ENCODE measurements at regions not wholly inside any gene's neighbourhood (a gene's known extent, or its start where the extent isn't known, plus 50 kb on each side); places are given as distances from the start of the nearest gene placed in this dataset.
"Not testable (repeated sequence)": the region's sequence is repeated elsewhere in the genome, so short reads cannot be mapped to it uniquely, and the experiment has no call there.

- DNase-seq (ENCODE audit: extremely low read depth in 1 of 2, low read depth in 1 of 2) = no peak
Observed at GRCh38 chr20:11976966-11977365, 59.3 kb downstream of the BTBD3 start.

DNA sequence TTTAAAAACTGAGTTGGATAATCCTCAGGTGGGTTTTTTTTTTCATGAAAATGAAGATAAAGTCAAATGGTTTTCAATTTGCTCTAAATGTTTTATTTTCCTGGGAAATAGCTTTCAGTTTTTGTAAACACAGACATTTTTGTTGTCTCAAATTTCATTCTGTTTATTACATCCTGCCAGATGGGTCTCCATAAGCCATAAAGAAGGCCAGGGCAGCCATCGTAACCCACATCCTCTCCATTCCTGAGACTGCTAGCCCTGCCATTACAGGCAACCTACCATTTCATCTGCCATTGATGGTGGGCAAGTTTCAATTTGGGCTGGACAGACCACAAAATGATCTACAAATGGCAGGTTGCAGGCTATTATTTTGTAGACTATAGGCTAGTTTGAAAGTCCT lies 60.8 kb downstream of the BTBD3 start:
- DNase-seq (ENCODE audit: extremely low read depth in 1 of 2, low read depth in 1 of 2) = no peak

DNA sequence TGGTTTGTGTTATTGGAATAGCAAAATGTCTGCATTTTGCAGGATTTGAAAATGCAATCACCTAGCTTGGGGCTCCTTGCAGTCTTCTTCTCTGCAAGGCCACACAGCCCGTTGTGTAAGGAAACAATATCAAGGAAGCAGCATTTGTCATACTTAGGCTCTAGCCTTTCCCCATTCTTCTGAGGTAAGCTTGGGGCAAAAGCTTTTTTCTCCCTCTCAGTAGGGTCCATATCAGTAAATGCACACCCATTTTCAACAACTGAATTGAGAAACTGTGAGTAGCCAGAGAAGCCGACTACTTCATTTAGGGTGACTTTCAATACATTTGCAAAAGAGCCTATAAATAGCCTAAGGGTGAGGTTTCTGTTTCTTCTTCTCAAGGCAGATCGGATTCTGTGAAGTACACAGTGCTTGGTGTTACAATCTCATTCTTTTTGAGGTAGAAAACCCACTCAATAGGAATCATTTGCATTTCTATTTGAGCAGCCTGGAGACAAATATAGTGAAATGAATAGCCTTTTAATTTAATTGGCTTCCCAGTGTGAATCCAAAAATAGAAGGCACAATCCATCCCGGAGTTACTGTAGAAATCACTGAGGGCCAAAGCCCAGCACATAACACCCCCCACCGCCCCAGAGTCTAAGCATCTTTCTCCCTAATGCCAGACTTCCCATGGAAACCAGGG lies 61.8 kb downstream of the BTBD3 start:
- no peak for DNase-seq (ENCODE audit: extremely low read depth in 1 of 2, low read depth in 1 of 2)

- no peak for DNase-seq (ENCODE audit: extremely low read depth in 1 of 2, low read depth in 1 of 2)
Observed at GRCh38 chr20:11980263-11980662, 62.6 kb downstream of the BTBD3 start.

GRCh38 chr20:11981366-11981947 lies 63.8 kb downstream of the BTBD3 start:
- DNase-seq (ENCODE audit: extremely low read depth in 1 of 2, low read depth in 1 of 2) = no peak

DNA sequence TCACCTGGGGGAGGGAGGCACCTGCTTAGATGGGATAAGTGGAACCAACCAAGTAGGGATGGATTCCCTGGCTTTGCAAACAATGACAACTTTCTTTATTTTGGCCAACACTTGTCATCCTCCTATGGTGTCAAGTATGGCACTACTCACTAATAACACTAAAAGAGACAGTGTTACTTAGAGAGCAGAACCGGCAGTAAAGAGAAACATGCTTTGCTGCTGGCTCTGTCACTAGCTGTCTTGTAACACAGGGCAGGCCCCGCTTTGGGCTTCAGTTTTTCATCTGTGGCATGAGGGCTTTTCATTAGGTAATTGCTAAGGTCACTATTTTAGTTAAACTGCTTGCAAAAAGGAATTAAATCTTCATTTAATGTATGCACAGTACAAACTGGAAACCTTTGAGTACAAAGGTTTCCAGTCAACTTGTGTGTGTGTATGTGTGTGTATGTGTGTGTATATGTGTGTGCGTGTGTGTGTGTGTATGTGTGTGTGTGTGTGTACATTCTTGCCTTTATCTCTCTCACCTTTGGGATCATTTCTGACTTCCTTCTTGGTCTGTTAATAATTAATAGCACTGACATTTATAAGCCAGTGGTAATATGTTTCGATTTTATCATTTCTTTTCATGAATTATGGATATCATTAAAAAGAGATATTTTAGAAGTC lies 64.7 kb downstream of the BTBD3 start:
- DNase-seq (ENCODE audit: extremely low read depth in 1 of 2, low read depth in 1 of 2) = no peak

GRCh38 chr20:11982955-11983470 lies 65.3 kb downstream of the BTBD3 start:
- DNase-seq (ENCODE audit: extremely low read depth in 1 of 2, low read depth in 1 of 2) = no peak

- no peak for DNase-seq (ENCODE audit: extremely low read depth in 1 of 2, low read depth in 1 of 2)
Observed at GRCh38 chr20:11986954-11987353, 69.3 kb downstream of the BTBD3 start.

- no peak for DNase-seq (ENCODE audit: extremely low read depth in 1 of 2, low read depth in 1 of 2)
Observed at GRCh38 chr20:11987526-11987925, 69.8 kb downstream of the BTBD3 start.

DNA sequence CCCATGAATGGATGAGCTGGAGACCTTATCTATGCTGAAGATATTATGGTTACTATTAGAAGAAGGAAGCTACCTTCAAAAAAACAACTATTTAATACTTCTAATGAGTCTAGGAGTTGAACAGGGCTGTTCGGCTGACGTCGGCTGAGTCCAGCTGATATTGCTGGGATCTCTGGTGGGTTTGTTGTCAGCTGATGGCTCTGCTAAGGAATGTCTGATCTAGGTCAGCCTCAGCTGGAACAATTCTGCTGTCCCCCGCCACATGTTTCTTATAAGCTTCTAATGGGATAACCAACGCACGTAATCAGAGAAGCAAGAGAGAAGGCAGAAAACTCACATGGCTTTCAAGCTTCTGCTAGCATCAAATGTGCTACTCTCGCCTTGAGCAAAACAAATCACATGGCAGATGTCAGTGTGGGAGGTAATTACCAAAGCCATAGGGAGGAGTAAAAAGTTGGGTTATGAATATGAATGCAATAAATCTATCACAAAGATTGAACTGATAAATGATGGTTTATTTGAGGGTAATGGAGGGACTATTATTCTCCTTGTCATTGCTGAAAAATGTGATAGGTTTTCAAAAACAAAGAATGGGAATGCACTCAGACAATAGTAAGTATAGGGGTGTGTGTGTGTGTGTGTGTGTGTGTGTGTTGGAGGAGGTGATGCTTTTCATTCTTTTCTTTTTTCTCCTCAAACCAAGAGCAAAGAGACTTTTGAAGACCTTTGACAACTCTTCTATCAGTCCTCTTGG lies 71.5 kb downstream of the BTBD3 start:
- no peak for DNase-seq (ENCODE audit: extremely low read depth in 1 of 2, low read depth in 1 of 2)

- no peak for DNase-seq (ENCODE audit: extremely low read depth in 1 of 2, low read depth in 1 of 2)
Observed at GRCh38 chr20:11992426-11992825, 74.7 kb downstream of the BTBD3 start.

- DNase-seq (ENCODE audit: extremely low read depth in 1 of 2, low read depth in 1 of 2) = no peak
Observed at GRCh38 chr20:11993886-11994461, 76.3 kb downstream of the BTBD3 start.

- no peak for DNase-seq (ENCODE audit: extremely low read depth in 1 of 2, low read depth in 1 of 2)
Observed at GRCh38 chr20:11995805-11996567, 78.3 kb downstream of the BTBD3 start.

DNA sequence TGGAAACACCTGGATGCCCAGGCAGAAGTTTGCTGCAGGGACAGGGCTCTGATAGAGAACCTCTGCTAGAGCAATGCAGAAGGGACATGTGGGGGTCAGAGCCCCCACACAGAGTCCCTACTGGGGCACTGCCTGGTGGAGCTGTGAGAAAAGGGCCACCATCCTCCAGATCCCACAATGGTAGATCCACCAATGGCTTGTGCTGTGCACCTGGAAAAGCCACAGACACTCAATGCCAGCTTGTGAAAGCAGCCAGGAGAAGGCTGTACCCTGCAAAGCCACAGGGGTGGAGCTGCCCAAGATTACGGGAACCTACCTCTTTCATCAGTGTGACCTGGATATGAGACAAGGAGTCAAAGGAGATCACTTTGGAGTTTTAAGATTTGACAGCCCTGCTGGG lies 87.1 kb downstream of the BTBD3 start:
- not testable (repeated sequence) for DNase-seq (ENCODE audit: extremely low read depth in 1 of 2, low read depth in 1 of 2)

DNA sequence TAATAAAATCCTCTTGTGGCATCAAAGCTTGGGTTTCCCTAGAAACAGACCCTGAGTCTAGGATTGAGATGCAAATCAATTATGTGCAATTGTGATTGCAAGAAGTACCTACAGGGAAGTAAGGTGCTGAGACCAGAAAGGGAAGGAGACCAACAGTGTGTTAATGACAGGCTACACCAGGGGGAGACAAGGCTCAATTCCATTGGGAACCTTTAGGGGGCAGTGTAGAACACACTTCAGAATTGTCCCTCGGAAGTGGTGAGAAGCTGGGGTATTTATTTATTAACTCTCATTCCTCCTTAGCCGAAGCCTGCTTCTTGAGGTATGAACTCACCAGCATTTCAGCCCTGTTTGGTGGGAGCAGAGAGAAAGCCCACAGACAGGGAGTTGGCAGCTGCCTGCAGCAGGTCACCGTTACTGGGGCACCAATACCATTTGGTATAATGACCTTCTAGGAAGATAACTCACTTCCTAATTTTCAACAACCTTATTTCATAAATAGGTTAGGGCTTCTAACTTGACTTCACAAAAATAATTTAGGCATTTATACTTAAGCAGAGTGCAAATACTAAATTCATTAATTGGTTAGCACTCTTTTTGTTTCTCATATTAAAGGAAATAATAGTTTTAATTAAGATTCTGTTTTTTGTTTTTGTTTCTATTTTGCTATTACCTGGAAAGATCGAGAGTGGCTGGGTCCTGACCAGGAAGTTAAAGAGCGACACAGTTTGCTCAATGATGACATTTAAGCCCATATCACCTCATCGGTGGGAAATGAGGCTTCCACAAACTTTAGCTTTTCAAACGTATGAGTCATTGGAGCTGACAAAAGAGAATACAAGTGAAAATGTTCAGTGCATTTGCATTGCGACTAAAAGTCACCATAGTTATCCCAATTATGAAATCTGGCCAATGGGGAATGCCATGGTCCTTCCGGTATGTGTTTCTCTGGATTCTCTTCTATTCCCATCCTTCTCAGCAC lies 94.8 kb downstream of the BTBD3 start:
- no peak for DNase-seq (ENCODE audit: extremely low read depth in 1 of 2, low read depth in 1 of 2)

DNA sequence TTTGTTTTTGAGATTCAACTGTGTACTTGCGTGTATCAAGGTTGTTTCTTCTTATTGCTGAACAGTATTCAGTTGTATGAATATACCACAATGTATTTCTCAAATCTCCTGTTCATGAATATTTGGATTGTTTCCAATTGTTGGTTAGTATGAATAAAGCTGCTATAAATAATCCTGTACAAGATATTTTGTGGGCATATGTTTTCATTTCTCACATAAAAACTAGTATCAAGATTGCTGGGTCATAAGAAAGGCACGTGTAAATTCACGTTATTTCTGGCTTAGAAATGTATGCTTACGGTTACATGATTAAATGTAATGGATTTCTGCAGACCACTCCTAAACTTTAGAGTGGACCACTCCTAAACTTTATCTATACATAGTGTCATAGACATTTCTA lies 96.6 kb downstream of the BTBD3 start:
- DNase-seq (ENCODE audit: extremely low read depth in 1 of 2, low read depth in 1 of 2) = no peak

- no peak for DNase-seq (ENCODE audit: extremely low read depth in 1 of 2, low read depth in 1 of 2)
Observed at GRCh38 chr20:12014736-12015135, 97.0 kb downstream of the BTBD3 start.

- no peak for DNase-seq (ENCODE audit: extremely low read depth in 1 of 2, low read depth in 1 of 2)
Observed at GRCh38 chr20:12016291-12016690, 98.6 kb downstream of the BTBD3 start.

GRCh38 chr20:12019715-12020114 lies 102.0 kb downstream of the BTBD3 start:
- no peak for DNase-seq (ENCODE audit: extremely low read depth in 1 of 2, low read depth in 1 of 2)
